ENCODE measurements at regions not wholly inside any gene's neighbourhood (a gene's known extent, or its start where the extent isn't known, plus 50 kb on each side); places are given as distances from the start of the nearest gene placed in this dataset.

- DNase-seq (ENCODE audit: low read depth in 3 of 3), result no peak
Observed at GRCh38 chr5:120229036-120229435, 235.1 kb upstream of the PRR16 start.

GRCh38 chr5:120231563-120231962 lies 232.5 kb upstream of the PRR16 start:
- no peak for DNase-seq (ENCODE audit: low read depth in 3 of 3)

- DNase-seq (ENCODE audit: low read depth in 3 of 3), result no peak
Observed at GRCh38 chr5:120236360-120236759, 227.7 kb upstream of the PRR16 start.

GRCh38 chr5:120239086-120239485 lies 225.0 kb upstream of the PRR16 start:
- DNase-seq (ENCODE audit: low read depth in 3 of 3), result no peak

GRCh38 chr5:120240706-120241105 lies 223.4 kb upstream of the PRR16 start:
- no peak for DNase-seq (ENCODE audit: low read depth in 3 of 3)

- DNase-seq (ENCODE audit: low read depth in 3 of 3), result no peak
Observed at GRCh38 chr5:120241400-120241799, 222.7 kb upstream of the PRR16 start.

GRCh38 chr5:120251898-120252297 lies 212.2 kb upstream of the PRR16 start:
- DNase-seq (ENCODE audit: low read depth in 3 of 3), result no peak

- no peak for DNase-seq (ENCODE audit: low read depth in 3 of 3)
Observed at GRCh38 chr5:120252839-120253238, 211.3 kb upstream of the PRR16 start.

GRCh38 chr5:120254385-120254784 lies 209.7 kb upstream of the PRR16 start:
- DNase-seq (ENCODE audit: low read depth in 3 of 3), result no peak

GRCh38 chr5:120255214-120255613 lies 208.9 kb upstream of the PRR16 start:
- DNase-seq (ENCODE audit: low read depth in 3 of 3), result no peak

- no peak for DNase-seq (ENCODE audit: low read depth in 3 of 3)
Observed at GRCh38 chr5:120256376-120256775, 207.7 kb upstream of the PRR16 start.

- no peak for DNase-seq (ENCODE audit: low read depth in 3 of 3)
Observed at GRCh38 chr5:120257358-120257971, 206.6 kb upstream of the PRR16 start.

GRCh38 chr5:120258123-120258522 lies 206.0 kb upstream of the PRR16 start:
- DNase-seq (ENCODE audit: low read depth in 3 of 3), result no peak

- no peak for DNase-seq (ENCODE audit: low read depth in 3 of 3)
Observed at GRCh38 chr5:120260651-120261050, 203.4 kb upstream of the PRR16 start.

- no peak for DNase-seq (ENCODE audit: low read depth in 3 of 3)
Observed at GRCh38 chr5:120270498-120270897, 193.6 kb upstream of the PRR16 start.

- no peak for DNase-seq (ENCODE audit: low read depth in 3 of 3)
Observed at GRCh38 chr5:120293796-120294195, 170.3 kb upstream of the PRR16 start.

- no peak for DNase-seq (ENCODE audit: low read depth in 3 of 3)
Observed at GRCh38 chr5:120297616-120298015, 166.5 kb upstream of the PRR16 start.

- DNase-seq (ENCODE audit: low read depth in 3 of 3), result no peak
Observed at GRCh38 chr5:120298981-120299380, 165.1 kb upstream of the PRR16 start.

GRCh38 chr5:120304663-120305062 lies 159.4 kb upstream of the PRR16 start:
- DNase-seq (ENCODE audit: low read depth in 3 of 3), result no peak

- DNase-seq (ENCODE audit: low read depth in 3 of 3), result no peak
Observed at GRCh38 chr5:120306303-120306702, 157.8 kb upstream of the PRR16 start.

GRCh38 chr5:120314191-120314590 lies 149.9 kb upstream of the PRR16 start:
- DNase-seq (ENCODE audit: low read depth in 3 of 3), result no peak

GRCh38 chr5:120320626-120321025 lies 143.5 kb upstream of the PRR16 start:
- DNase-seq (ENCODE audit: low read depth in 3 of 3), result no peak

GRCh38 chr5:120326651-120327050 lies 137.4 kb upstream of the PRR16 start:
- no peak for DNase-seq (ENCODE audit: low read depth in 3 of 3)

- no peak for DNase-seq (ENCODE audit: low read depth in 3 of 3)
Observed at GRCh38 chr5:120327180-120327579, 136.9 kb upstream of the PRR16 start.
